HAP-1 (cell line): ENCODE measurements at regions not wholly inside any gene's neighbourhood (a gene's known extent, or its start where the extent isn't known, plus 50 kb on each side); places are given as distances from the start of the nearest gene placed in this dataset.
A peak's percentile ranks its signal among the peaks of the same experiment; 100 is the strongest.
"Not testable (repeated sequence)": the region's sequence is repeated elsewhere in the genome, so short reads cannot be mapped to it uniquely, and the experiment has no call there.

Source experiments
- DNase-seq, 2 experiments: peaks; one replicate each; pipeline ENCODE4 v3.0.0-alpha.2; 2016 to 2020; ENCODE audit warnings: low spot score in 2 of 2
- H3K27me3 ChIP-seq: fragments of 250-450 bp; sonication (Bioruptor Pico); 2 replicates; pipeline ENCODE4 v1.5.1; 2020; ENCODE audit warnings: low read depth, mild to moderate bottlenecking, moderate library complexity
- H3K36me3 ChIP-seq: fragments of 250-450 bp; sonication (Bioruptor Pico); replicated peaks from 2 replicates; pipeline ENCODE4 v1.5.1; 2020; ENCODE audit warnings: mild to moderate bottlenecking
- H3K4me1 ChIP-seq: fragments of 250-450 bp; sonication (Bioruptor Pico); 2 replicates; pipeline ENCODE4 v1.5.1; 2020; ENCODE audit warnings: mild to moderate bottlenecking
- H3K4me3 ChIP-seq: fragments of 250-450 bp; sonication (Bioruptor Pico); 2 replicates; pipeline ENCODE4 v1.5.1; 2020; ENCODE audit warnings: mild to moderate bottlenecking, moderate library complexity
- H3K9me3 ChIP-seq: fragments of 250-450 bp; sonication (Bioruptor Pico); 2 replicates; pipeline ENCODE4 v1.5.1; 2020; ENCODE audit warnings: mild to moderate bottlenecking, moderate library complexity
- in situ Hi-C: fragments of 300-500 bp; cut with MboI; formaldehyde crosslinking; loops from 3 replicates; pipeline ENCODE4 v1.14.3; 2020; ENCODE audit warnings: low sequenced_read_pairs, inconsistent platforms, mixed read lengths

GRCh38 chr9:85349046-85349445, 392.7 kb downstream of the AGTPBP1 start:
- H3K27me3 ChIP-seq: no peaks in the 10 kb centered on the region
- H3K4me3 ChIP-seq: no peak overlapping the region
- in situ Hi-C loops: no loop called here

GRCh38 chr9:85347541-85347940, 394.2 kb downstream of the AGTPBP1 start:
- H3K9me3 ChIP-seq: no peaks in the 10 kb centered on the region
- H3K4me1 ChIP-seq: no peaks in the 10 kb centered on the region
- in situ Hi-C loops: no loop called here
- H3K36me3 ChIP-seq: no peaks in the 10 kb centered on the region
- H3K4me3 ChIP-seq: no peak overlapping the region
- no peaks in the 10 kb centered on the region; the same call in 1 of the 2 replicates for H3K27me3 ChIP-seq
- no peak for DNase-seq

More at GRCh38 chr9:85349046-85349445, 392.7 kb downstream of the AGTPBP1 start:
- no peaks in the 10 kb centered on the region for H3K4me1 ChIP-seq
- H3K9me3 ChIP-seq: no peaks in the 10 kb centered on the region
- no peaks in the 10 kb centered on the region for H3K36me3 ChIP-seq
- no peak for DNase-seq

GRCh38 chr9:85344901-85345300, 396.9 kb downstream of the AGTPBP1 start:
- H3K4me3 ChIP-seq: no peak overlapping the region
- no peak for DNase-seq
- in situ Hi-C loops: no loop called here
- no peaks in the 10 kb centered on the region for H3K36me3 ChIP-seq
- H3K27me3 ChIP-seq: no peaks in the 10 kb centered on the region; the same call in 1 of the 2 replicates
- no peaks in the 10 kb centered on the region for H3K9me3 ChIP-seq
- no peaks in the 10 kb centered on the region for H3K4me1 ChIP-seq

GRCh38 chr9:85339338-85339737, 402.4 kb downstream of the AGTPBP1 start:
- H3K4me3 ChIP-seq: no peak overlapping the region
- DNase-seq: no peak
- H3K27me3 ChIP-seq: no peaks in the 10 kb centered on the region; the same call in 1 of the 2 replicates
- H3K9me3 ChIP-seq: no peaks in the 10 kb centered on the region
- in situ Hi-C loops: no loop called here
- no peaks in the 10 kb centered on the region for H3K36me3 ChIP-seq
- H3K4me1 ChIP-seq: no peaks in the 10 kb centered on the region

DNA sequence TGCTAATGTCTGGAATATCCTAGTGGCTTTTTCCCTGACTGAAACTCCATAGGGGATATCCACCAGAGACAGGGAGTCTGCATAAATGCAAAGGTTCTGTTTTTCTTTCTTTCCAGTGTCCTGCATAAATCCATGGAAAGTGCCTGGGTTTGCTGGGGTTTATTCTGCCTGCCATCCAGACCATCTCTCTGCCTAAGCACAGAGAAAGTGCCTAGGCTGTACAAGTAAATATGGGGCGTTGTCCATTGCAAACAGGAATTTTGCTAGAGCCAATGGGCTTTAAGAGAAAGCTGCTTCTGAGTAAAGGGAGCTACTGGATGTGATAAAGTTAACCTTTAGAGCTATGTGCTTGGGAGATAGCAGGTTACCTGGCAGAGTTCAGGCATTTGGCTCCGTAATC, 407.5 kb downstream of the AGTPBP1 start:
- Histone ChIP-seq H3K4me3 (no peak overlapping the region), H3K36me3 (no peaks in the 10 kb centered on the region), H3K27me3 (no peaks in the 10 kb centered on the region), H3K4me1 (no peaks in the 10 kb centered on the region), H3K9me3 (no peaks in the 10 kb centered on the region)
- no peak for DNase-seq
- in situ Hi-C loops: no loop called here

DNA sequence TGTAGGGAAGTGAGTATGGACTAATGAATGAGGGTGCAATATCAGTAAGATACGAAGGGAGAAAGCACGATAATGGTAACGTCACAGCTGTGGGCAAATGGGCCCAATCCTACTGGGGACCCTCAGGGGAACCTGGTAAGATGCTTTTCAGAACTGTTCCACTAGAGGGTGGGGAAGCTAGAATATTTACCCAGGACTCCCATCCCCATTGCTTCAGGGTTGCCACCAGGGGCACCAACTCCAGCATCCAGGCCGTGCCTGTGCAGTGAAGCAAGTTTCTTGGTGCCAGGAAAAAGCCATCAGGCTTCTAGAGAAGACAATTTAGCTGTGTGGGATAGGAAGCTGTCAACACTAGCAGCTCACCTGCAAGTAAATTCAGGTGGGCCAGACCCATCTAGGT, 409.3 kb downstream of the AGTPBP1 start:
- H3K36me3 ChIP-seq: no peaks in the 10 kb centered on the region
- no peaks in the 10 kb centered on the region for H3K27me3 ChIP-seq
- no peak overlapping the region for H3K4me3 ChIP-seq
- in situ Hi-C loops: no loop called here
- H3K9me3 ChIP-seq: no peaks in the 10 kb centered on the region
- DNase-seq: peak; percentile 9 to 16
- H3K4me1 ChIP-seq: no peaks in the 10 kb centered on the region

GRCh38 chr9:85331626-85332025, 410.1 kb downstream of the AGTPBP1 start:
- no peaks in the 10 kb centered on the region for H3K4me1 ChIP-seq
- no peak for DNase-seq
- H3K4me3 ChIP-seq: no peak overlapping the region
- in situ Hi-C loops: no loop called here
- H3K27me3 ChIP-seq: no peaks in the 10 kb centered on the region
- no peaks in the 10 kb centered on the region for H3K36me3 ChIP-seq
- H3K9me3 ChIP-seq: no peaks in the 10 kb centered on the region

GRCh38 chr9:85322592-85322991, 419.2 kb downstream of the AGTPBP1 start:
- in situ Hi-C loops: no loop called here
- no peaks in the 10 kb centered on the region for H3K4me1 ChIP-seq

GRCh38 chr9:85321561-85321960, 420.2 kb downstream of the AGTPBP1 start:
- H3K9me3 ChIP-seq: no peaks in the 10 kb centered on the region
- H3K27me3 ChIP-seq: no peaks in the 10 kb centered on the region
- no peaks in the 10 kb centered on the region for H3K4me1 ChIP-seq
- H3K4me3 ChIP-seq: no peak overlapping the region
- DNase-seq: no peak
- in situ Hi-C loops: no loop called here
- no peaks in the 10 kb centered on the region for H3K36me3 ChIP-seq

More at GRCh38 chr9:85322592-85322991, 419.2 kb downstream of the AGTPBP1 start:
- H3K9me3 ChIP-seq: no peaks in the 10 kb centered on the region
- H3K27me3 ChIP-seq: no peaks in the 10 kb centered on the region
- no peak overlapping the region for H3K4me3 ChIP-seq
- DNase-seq: no peak
- no peaks in the 10 kb centered on the region for H3K36me3 ChIP-seq

DNA sequence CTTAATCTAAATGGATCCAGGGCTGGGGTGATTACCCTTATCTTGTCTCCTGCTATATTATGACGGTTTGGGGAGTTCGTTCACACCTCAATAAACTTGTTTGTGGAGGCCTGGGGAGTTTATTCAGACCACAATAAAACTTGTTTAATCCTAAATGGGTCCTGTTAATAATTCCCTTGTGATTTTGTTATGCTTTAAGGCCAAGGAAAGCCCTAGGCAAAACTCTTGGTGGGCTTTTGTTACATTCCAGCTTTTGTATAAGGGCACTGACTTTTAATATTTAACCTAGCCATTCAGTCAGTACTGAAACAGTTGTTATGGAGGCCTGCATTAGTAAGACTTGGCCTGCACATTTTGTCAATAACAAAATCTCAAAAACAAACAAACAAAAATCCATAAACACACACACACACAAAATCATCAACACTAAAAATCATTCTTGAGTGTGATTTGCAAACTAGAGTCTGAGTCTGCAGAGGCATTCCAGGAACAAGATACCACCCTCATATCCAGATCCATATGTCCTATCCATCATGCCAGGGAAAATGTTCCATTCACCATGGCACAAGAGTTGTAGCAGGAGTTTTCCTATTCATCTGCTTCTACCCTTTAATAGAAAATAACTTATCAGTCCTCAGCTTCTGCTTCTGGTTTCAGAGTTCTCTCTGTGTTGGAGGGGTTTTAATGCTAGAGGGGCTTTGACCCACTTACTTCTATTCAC, 421.7 kb downstream of the AGTPBP1 start:
- H3K27me3 ChIP-seq: no peaks in the 10 kb centered on the region
- no peaks in the 10 kb centered on the region for H3K4me1 ChIP-seq
- in situ Hi-C loops: no loop called here
- H3K36me3 ChIP-seq: no peaks in the 10 kb centered on the region
- no peaks in the 10 kb centered on the region for H3K9me3 ChIP-seq
- DNase-seq: no peak
- no peak overlapping the region for H3K4me3 ChIP-seq

- H3K27me3 ChIP-seq, H3K4me3 ChIP-seq, in situ Hi-C loops, H3K36me3 ChIP-seq, H3K4me1 ChIP-seq, DNase-seq, H3K9me3 ChIP-seq: not testable (repeated sequence)
These were observed 426.2 kb downstream of the AGTPBP1 start for GRCh38 chr9:85315535-85315934.

GRCh38 chr9:85310573-85310972, 431.2 kb downstream of the AGTPBP1 start:
- in situ Hi-C loops: no loop called here
- H3K36me3 ChIP-seq: no peaks in the 10 kb centered on the region
- H3K9me3 ChIP-seq: no peaks in the 10 kb centered on the region
- no peak overlapping the region for H3K4me3 ChIP-seq
- H3K27me3 ChIP-seq: no peaks in the 10 kb centered on the region
- no peaks in the 10 kb centered on the region for H3K4me1 ChIP-seq
- DNase-seq: no peak

DNA sequence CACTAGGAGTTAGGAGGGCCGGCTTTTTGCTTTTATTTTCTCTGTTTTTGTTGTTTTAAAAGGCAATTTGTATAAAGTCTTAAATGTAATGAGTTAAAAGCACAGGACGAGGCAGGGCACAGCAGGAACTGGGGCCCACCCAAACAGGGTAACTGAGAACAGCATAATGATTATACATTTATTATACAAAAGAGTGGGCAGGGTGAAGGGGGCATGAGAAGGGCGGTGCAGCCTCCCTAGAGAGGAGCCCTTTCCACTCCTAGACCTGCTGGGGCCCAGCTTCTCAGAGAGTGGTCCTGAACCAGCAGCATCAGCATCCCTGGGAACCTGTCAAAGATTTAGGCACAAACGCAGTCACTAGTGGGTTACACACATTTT, 438.0 kb downstream of the AGTPBP1 start:
- in situ Hi-C loops: no loop called here
- Histone ChIP-seq H3K27me3 (no peaks in the 10 kb centered on the region), H3K9me3 (no peaks in the 10 kb centered on the region), H3K4me1 (no peaks in the 10 kb centered on the region), H3K36me3 (no peaks in the 10 kb centered on the region), H3K4me3 (no peak overlapping the region)
- no peak for DNase-seq

DNA sequence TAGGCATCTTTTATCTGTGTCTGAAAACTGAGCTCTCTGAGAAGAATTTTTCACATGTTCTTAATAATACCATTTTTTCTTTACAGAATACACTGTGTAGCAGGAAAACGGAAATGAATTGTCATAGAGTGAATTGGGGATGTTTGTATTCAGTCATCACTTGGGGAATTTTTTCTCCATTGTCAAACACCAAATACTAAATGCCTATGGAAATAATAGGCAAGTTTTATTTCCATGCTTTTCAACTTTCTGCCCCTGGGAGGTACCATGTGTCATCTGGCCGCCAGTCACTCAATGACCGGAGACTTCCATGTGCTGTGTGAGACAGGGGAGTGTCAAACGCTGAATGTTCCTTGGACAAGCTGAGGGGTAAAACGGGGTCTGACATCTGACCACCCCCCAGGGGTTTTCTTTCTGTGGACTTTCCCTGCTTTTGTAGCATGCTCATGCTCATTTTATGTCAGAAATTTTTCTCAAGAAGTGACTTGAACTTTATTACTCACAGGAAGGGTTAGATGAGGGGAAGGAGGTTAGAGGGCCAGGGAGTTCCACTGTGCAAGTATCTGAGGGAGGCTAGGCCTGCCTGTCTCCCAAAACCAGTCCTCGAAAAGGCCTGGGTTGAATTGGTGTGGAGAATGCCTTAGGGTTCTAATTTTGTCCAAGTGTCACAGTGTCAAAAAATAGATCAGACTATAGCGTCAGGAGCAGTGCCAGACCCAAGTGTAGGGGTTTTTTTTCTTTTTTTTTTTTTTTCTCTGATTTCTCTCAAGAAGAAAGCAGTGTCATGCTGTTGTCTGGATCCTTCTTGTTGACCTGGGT, 438.6 kb downstream of the AGTPBP1 start:
- in situ Hi-C loops: no loop called here
- Histone ChIP-seq H3K9me3 (no peaks in the 10 kb centered on the region), H3K27me3 (no peaks in the 10 kb centered on the region), H3K4me1 (no peaks in the 10 kb centered on the region), H3K4me3 (no peak overlapping the region), H3K36me3 (no peaks in the 10 kb centered on the region)
- no peak for DNase-seq
